Esophagus muscularis mucosa (tissue), 4 donors: ENCODE measurements at regions not wholly inside any gene's neighbourhood (a gene's known extent, or its start where the extent isn't known, plus 50 kb on each side); places are given as distances from the start of the nearest gene placed in this dataset.

ENCODE experiments used
- EP300 ChIP-seq: sonication (generic); formaldehyde crosslinking; IDR thresholded peaks from one replicate; pipeline ENCODE4 v1.6.1; 2017; ENCODE audit warnings: antibody characterized with exemption
- POLR2A ChIP-seq: fragments of 450-650 bp; IDR thresholded peaks from one replicate; pipeline ENCODE4 v1.6.1; 2017; ENCODE audit warnings: antibody characterized with exemption, moderate library complexity, mild to moderate bottlenecking, low read depth
- TF ChIP-seq, protein P1 (sequence below), 3 experiments: fragments of 200-600 bp in 2 of 3; fragments of 450-650 bp in 1 of 3; sonication (generic) in 2 of 3; IDR thresholded peaks; one replicate each; pipeline ENCODE4 v1.5.1; 2017 to 2019; ENCODE audit warnings: antibody characterized with exemption in 3 of 3, mild to moderate bottlenecking in 2 of 3, moderate library complexity in 1 of 3

DNA sequence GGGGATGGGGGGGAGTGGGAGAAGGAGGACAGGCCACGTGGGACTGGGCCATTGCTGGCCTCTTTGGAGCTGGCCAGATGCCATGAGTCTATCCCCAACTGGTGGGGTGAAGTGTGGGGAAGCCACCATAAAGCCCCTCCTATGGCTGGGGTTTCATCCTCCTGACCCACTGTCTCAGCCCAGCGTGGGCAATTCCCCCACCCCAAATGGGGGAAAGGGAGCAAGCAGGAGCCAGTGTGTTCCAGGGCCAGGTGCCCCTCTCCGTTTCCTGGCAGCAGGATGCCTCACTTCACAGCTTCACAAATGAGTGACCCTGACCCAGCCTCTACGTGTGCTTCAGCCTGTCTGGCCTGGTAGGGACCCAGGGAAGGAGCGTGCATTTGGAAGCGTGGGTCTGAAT lies 474.7 kb upstream of the HS6ST1 start:
- TF ChIP-seq POLR2A (no peak), EP300 (no peak)
- TF ChIP-seq, protein P1, sequence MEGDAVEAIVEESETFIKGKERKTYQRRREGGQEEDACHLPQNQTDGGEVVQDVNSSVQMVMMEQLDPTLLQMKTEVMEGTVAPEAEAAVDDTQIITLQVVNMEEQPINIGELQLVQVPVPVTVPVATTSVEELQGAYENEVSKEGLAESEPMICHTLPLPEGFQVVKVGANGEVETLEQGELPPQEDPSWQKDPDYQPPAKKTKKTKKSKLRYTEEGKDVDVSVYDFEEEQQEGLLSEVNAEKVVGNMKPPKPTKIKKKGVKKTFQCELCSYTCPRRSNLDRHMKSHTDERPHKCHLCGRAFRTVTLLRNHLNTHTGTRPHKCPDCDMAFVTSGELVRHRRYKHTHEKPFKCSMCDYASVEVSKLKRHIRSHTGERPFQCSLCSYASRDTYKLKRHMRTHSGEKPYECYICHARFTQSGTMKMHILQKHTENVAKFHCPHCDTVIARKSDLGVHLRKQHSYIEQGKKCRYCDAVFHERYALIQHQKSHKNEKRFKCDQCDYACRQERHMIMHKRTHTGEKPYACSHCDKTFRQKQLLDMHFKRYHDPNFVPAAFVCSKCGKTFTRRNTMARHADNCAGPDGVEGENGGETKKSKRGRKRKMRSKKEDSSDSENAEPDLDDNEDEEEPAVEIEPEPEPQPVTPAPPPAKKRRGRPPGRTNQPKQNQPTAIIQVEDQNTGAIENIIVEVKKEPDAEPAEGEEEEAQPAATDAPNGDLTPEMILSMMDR (IDR thresholded peaks at IDR 0.05) = no peak
